HL-60 (cell line): ENCODE measurements at regions not wholly inside any gene's neighbourhood (a gene's known extent, or its start where the extent isn't known, plus 50 kb on each side); places are given as distances from the start of the nearest gene placed in this dataset.

ENCODE experiments used
- DNase-seq, 2 experiments: peaks; one replicate each; pipeline ENCODE4 v3.0.0-alpha.2; 2010 to 2020; ENCODE audit warnings: low read depth in 1 of 2, low spot score in 1 of 2
- H3K27ac ChIP-seq: fragments of 250-450 bp; sonication (Bioruptor Pico); replicated peaks from 2 replicates; pipeline ENCODE4 v1.5.1; 2020; ENCODE audit warnings: mild to moderate bottlenecking, moderate library complexity
- H3K27me3 ChIP-seq: fragments of 250-450 bp; sonication (Bioruptor Pico); 2 replicates; pipeline ENCODE4 v1.5.1; 2021; ENCODE audit warnings: mild to moderate bottlenecking, moderate library complexity; ENCODE audit not compliant: insufficient read depth, poor library complexity, severe bottlenecking
- H3K4me3 ChIP-seq: replicated peaks from 2 replicates; pipeline ENCODE4 v1.5.1; 2011; ENCODE audit warnings: mild to moderate bottlenecking, control low read depth, low read length; ENCODE audit not compliant: insufficient read depth
- GABPA ChIP-seq: IDR thresholded peaks from 2 replicates; pipeline ENCODE4 v1.6.1; 2012; ENCODE audit warnings: low read depth
- POLR2AphosphoS5 ChIP-seq: IDR thresholded peaks from 2 replicates; pipeline ENCODE4 v1.6.1; 2012; ENCODE audit warnings: low read depth
- SPI1 ChIP-seq: IDR thresholded peaks from 2 replicates; pipeline ENCODE4 v1.6.1; 2012; ENCODE audit warnings: low read depth, mild to moderate bottlenecking, borderline replicate concordance
- TF ChIP-seq, protein P1 (sequence below): IDR thresholded peaks from 2 replicates; pipeline ENCODE4 v1.6.1; 2012; ENCODE audit warnings: low read depth; ENCODE audit not compliant: insufficient replicate concordance
- TF ChIP-seq, protein P2 (sequence below): IDR thresholded peaks from one replicate; pipeline ENCODE4 v1.5.1; 2011; ENCODE audit warnings: low read length, control low read depth, inconsistent platforms; ENCODE audit not compliant: insufficient read depth

DNA sequence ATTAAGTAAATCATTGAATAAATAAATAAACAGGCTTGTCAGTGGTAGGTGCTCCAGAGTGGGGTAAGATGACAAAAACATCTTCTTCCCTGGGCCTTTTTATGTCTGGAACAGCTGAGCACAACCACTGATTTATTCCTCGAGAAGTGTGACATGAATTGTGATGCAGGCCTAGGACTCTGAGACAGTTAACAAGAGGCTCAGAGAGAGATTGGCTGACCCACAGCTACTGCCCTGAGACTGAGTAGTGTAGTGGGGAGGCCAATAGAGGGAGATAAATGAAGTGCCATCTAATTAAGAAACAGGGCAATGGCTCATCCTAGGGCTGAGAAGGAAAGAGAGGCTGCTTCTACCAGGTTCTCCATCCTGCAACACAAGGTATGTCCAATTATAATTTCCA lies 369.3 kb upstream of the TRPC7 start:
- TF ChIP-seq GABPA, result no peak
- TF ChIP-seq POLR2AphosphoS5, result no peak
- TF ChIP-seq, protein P1, sequence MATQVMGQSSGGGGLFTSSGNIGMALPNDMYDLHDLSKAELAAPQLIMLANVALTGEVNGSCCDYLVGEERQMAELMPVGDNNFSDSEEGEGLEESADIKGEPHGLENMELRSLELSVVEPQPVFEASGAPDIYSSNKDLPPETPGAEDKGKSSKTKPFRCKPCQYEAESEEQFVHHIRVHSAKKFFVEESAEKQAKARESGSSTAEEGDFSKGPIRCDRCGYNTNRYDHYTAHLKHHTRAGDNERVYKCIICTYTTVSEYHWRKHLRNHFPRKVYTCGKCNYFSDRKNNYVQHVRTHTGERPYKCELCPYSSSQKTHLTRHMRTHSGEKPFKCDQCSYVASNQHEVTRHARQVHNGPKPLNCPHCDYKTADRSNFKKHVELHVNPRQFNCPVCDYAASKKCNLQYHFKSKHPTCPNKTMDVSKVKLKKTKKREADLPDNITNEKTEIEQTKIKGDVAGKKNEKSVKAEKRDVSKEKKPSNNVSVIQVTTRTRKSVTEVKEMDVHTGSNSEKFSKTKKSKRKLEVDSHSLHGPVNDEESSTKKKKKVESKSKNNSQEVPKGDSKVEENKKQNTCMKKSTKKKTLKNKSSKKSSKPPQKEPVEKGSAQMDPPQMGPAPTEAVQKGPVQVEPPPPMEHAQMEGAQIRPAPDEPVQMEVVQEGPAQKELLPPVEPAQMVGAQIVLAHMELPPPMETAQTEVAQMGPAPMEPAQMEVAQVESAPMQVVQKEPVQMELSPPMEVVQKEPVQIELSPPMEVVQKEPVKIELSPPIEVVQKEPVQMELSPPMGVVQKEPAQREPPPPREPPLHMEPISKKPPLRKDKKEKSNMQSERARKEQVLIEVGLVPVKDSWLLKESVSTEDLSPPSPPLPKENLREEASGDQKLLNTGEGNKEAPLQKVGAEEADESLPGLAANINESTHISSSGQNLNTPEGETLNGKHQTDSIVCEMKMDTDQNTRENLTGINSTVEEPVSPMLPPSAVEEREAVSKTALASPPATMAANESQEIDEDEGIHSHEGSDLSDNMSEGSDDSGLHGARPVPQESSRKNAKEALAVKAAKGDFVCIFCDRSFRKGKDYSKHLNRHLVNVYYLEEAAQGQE, result no peak
- TF ChIP-seq SPI1, result no peak
- TF ChIP-seq, protein P2, sequence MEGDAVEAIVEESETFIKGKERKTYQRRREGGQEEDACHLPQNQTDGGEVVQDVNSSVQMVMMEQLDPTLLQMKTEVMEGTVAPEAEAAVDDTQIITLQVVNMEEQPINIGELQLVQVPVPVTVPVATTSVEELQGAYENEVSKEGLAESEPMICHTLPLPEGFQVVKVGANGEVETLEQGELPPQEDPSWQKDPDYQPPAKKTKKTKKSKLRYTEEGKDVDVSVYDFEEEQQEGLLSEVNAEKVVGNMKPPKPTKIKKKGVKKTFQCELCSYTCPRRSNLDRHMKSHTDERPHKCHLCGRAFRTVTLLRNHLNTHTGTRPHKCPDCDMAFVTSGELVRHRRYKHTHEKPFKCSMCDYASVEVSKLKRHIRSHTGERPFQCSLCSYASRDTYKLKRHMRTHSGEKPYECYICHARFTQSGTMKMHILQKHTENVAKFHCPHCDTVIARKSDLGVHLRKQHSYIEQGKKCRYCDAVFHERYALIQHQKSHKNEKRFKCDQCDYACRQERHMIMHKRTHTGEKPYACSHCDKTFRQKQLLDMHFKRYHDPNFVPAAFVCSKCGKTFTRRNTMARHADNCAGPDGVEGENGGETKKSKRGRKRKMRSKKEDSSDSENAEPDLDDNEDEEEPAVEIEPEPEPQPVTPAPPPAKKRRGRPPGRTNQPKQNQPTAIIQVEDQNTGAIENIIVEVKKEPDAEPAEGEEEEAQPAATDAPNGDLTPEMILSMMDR, result no peak
- DNase-seq, result no peak
- H3K27me3 ChIP-seq, result no peaks in the 10 kb centered on the region
- H3K27ac ChIP-seq, result no peak overlapping the region
- no peak overlapping the region for H3K4me3 ChIP-seq

DNA sequence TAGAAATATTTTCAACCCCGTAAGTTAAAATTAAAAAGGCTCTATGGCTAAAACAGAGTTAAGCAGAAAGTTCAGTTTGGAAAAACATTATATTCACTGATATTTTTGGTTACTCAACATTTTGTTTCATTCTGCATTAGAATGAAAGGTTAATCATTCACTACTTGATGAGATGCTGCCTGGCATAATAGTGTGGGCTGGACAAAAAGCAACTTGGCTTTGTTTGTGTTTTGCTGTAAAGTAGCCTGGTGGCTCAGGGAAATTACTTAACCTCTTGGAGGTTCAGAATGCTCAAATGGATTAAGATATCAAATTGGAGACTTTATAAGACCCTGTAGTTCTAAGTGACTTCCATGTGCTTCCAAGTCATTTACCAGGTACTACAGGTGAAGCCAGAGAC lies 367.4 kb upstream of the TRPC7 start:
- Histone ChIP-seq H3K4me3 (no peak overlapping the region), H3K27ac (no peak overlapping the region), H3K27me3 (no peaks in the 10 kb centered on the region)
- TF ChIP-seq, protein P1, result no peak
- TF ChIP-seq POLR2AphosphoS5 (no peak), GABPA (no peak), SPI1 (no peak)
- TF ChIP-seq, protein P2, result no peak
- no peak for DNase-seq

DNA sequence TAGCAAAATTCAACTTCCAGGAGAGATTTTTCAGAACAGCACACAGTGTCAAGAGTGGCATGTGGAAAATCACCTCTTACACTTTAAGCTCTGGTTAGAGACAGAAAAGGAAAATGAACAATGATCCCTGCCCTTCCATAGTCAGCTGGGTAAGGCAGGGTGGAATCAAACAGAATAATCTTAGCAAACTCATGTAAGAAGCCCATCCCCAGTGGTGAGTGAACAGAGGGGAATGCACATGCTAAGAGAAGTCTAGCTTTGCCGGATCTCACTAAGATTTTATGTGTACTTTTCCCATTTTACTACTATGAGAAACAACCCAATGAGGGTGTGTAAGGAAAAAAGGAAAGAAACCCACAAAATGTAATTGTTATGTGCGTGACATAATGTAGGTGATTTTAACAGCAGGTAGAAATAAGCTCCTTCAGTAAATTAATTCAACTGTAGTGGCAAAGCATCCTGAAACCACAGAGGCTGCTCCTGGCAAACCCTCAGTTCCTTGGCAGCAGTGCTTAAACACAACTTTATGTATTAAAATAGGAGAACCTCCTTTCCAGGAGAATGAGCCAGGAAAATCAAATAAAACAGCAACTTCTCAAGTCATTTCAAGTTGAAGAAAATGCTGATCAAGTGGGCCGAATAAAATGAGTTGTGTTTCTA lies 366.0 kb upstream of the TRPC7 start:
- TF ChIP-seq SPI1, result no peak
- TF ChIP-seq POLR2AphosphoS5, result no peak
- TF ChIP-seq, protein P2, result no peak
- TF ChIP-seq, protein P1, result no peak
- TF ChIP-seq GABPA, result no peak
- DNase-seq, result no peak
- Histone ChIP-seq H3K27me3 (no peaks in the 10 kb centered on the region), H3K4me3 (no peak overlapping the region), H3K27ac (no peak overlapping the region)
